Tibial artery (tissue), 4 donors: ENCODE measurements at regions not wholly inside any gene's neighbourhood (a gene's known extent, or its start where the extent isn't known, plus 50 kb on each side); places are given as distances from the start of the nearest gene placed in this dataset.

ENCODE experiments used
- DNase-seq, 2 donors: peaks; one replicate each; pipeline ENCODE4 v3.0.0-alpha.2; 2019
- H3K27ac ChIP-seq, 2 donors: fragments of 200-600 bp; sonication (generic) in 1 of 2; 1 replicate in 1 of 2; 2 replicates in 1 of 2; pipeline ENCODE4 v1.5.1; 2018 to 2019; ENCODE audit warnings: mild to moderate bottlenecking in 1 of 2
- H3K27me3 ChIP-seq, 2 donors: fragments of 200-600 bp; sonication (generic) in 1 of 2; one replicate each; pipeline versions ENCODE4 v1.5.1 to v1.6.0; 2016 to 2019
- H3K36me3 ChIP-seq, 3 donors: fragments of 200-600 bp; sonication (generic) in 2 of 3; one replicate each; pipeline ENCODE4 v1.5.1; 2016 to 2019; ENCODE audit warnings: mild to moderate bottlenecking in 2 of 3
- H3K4me1 ChIP-seq, 4 donors: fragments of 200-600 bp; sonication (generic) in 2 of 4; 1 replicate in 3 of 4; 2 replicates in 1 of 4; pipeline ENCODE4 v1.5.1; 2016 to 2019
- H3K4me3 ChIP-seq, 2 donors: fragments of 200-600 bp; sonication (generic) in 1 of 2; 1 replicate in 1 of 2; 2 replicates in 1 of 2; pipeline ENCODE4 v1.5.1; 2018 to 2019; ENCODE audit warnings: mild to moderate bottlenecking in 2 of 2
- H3K9me3 ChIP-seq, 3 donors: fragments of 200-600 bp; sonication (generic) in 1 of 3; one replicate each; pipeline ENCODE4 v1.5.1; 2016 to 2019
- intact Hi-C: fragments of 100-400 bp; cut with DNase I; formaldehyde crosslinking; loops from one replicate; pipeline ENCODE4 v1.15.0; 2023; ENCODE audit warnings: low total_unique reads
- TF ChIP-seq, protein P1 (sequence below), 2 experiments: fragments of 200-600 bp in 1 of 2; fragments of 450-650 bp in 1 of 2; IDR thresholded peaks; one replicate each; pipeline ENCODE4 v1.5.1; 2017 to 2019; ENCODE audit warnings: antibody characterized with exemption in 2 of 2, mild to moderate bottlenecking in 1 of 2, moderate library complexity in 1 of 2

DNA sequence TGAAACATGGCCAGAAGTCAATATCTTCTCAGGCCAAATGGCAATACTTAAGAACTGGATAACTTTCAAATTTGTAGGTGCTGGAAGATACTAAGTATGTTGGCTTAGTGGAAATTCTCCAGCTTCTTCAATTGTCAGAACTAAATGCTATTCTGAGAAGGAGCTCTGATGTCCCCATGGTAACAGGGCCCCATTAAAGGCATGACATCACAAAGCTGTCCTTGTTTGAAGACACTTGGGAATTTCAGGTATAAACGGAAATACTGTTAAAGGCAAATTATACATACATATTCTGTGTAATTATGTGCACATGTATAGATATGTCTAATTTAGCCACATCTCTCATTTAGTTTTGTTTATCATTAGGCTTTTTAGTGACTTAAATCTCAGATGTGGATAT, 210.0 kb upstream of the SEL1L start:
- no peak overlapping the region for H3K4me3 ChIP-seq
- TF ChIP-seq, protein P1, sequence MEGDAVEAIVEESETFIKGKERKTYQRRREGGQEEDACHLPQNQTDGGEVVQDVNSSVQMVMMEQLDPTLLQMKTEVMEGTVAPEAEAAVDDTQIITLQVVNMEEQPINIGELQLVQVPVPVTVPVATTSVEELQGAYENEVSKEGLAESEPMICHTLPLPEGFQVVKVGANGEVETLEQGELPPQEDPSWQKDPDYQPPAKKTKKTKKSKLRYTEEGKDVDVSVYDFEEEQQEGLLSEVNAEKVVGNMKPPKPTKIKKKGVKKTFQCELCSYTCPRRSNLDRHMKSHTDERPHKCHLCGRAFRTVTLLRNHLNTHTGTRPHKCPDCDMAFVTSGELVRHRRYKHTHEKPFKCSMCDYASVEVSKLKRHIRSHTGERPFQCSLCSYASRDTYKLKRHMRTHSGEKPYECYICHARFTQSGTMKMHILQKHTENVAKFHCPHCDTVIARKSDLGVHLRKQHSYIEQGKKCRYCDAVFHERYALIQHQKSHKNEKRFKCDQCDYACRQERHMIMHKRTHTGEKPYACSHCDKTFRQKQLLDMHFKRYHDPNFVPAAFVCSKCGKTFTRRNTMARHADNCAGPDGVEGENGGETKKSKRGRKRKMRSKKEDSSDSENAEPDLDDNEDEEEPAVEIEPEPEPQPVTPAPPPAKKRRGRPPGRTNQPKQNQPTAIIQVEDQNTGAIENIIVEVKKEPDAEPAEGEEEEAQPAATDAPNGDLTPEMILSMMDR (IDR thresholded peaks at IDR 0.05), result no peak
- H3K4me1 ChIP-seq, result no peaks in the 10 kb centered on the region
- H3K36me3 ChIP-seq, result no peaks in the 10 kb centered on the region
- no peaks in the 10 kb centered on the region for H3K9me3 ChIP-seq
- no peaks in the 10 kb centered on the region for H3K27me3 ChIP-seq
- no peak for DNase-seq
- no peak overlapping the region for H3K27ac ChIP-seq
- intact Hi-C loops, result no loop called here

DNA sequence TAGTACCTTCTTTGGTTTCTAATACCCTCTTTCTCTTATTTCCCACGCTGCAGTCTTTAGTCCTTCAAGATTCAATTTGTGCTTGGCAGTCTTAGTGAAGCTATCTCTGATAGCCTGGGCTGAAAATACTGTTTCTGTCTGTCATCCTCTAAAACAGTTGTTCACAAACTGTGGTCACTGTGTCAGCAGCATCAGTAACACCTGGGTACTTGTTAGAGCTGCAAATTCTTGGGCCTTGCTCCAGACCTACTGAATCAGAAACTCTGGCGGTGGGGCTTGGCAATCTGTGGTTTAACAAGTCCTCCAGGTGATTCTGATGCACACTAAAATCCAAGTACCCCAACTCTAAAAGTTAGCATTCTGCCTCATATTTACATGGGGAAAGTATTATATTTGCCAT, 217.5 kb upstream of the SEL1L start:
- Histone ChIP-seq H3K27ac (no peak overlapping the region), H3K36me3 (no peaks in the 10 kb centered on the region), H3K4me3 (no peak overlapping the region), H3K4me1 (no peaks in the 10 kb centered on the region), H3K27me3 (no peaks in the 10 kb centered on the region), H3K9me3 (no peaks in the 10 kb centered on the region)
- TF ChIP-seq, protein P1 (IDR thresholded peaks at IDR 0.05), result no peak
- DNase-seq, result no peak
- intact Hi-C loops, result no loop called here

DNA sequence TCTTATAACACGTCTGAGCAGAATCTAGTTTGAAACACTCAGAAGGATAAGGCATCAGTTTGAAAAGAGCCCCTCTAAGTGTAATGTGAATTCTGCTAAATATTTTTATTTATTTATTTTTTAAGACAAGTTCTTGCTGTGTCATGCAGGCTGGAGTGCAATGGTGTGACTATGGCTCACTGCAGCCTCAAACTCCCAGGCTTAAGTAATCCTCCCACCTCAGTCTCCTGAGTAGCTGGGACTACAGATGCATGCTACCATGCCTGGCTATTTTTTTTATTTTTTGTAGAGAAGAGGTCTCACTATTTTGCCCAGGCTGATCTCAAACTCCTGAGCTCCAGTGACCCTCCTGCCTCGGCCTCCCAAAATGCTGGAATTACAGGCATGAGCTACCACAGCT, 225.9 kb upstream of the SEL1L start:
- Histone ChIP-seq H3K9me3 (no peaks in the 10 kb centered on the region), H3K36me3 (no peaks in the 10 kb centered on the region), H3K27me3 (no peaks in the 10 kb centered on the region), H3K27ac (no peak overlapping the region), H3K4me3 (no peak overlapping the region), H3K4me1 (no peaks in the 10 kb centered on the region)
- no peak for DNase-seq
- intact Hi-C loops, result no loop called here
- TF ChIP-seq, protein P1 (IDR thresholded peaks at IDR 0.05), result no peak

DNA sequence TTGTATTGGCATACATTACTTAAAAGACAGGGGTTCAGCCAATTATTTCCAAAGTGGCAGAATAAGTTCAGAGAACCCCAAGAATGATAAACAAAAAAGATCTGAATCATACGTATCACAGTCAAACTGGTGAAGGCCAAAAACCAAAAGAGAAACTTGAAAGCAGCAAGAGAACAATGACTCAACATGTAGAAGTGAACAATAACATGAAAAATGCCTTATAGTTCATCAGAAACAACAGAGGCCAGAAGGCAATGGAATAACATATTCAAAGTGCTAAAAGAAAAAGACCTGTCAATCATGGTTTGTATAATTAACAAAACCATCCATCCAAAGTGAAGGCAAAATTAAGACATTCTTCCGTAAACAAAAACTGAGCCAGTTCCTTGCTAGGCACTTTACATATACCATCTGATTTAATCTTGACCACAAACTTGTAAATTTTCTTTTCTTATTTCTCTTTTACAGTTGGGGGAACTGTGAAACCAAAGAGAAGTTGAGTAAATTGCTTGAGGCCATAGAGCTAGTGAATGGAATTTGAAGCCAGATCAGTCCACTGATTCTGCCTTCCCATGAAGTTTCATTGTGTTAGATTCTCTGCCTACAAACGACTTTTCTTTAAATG, 232.1 kb upstream of the SEL1L start:
- Histone ChIP-seq H3K9me3 (no peaks in the 10 kb centered on the region), H3K36me3 (no peaks in the 10 kb centered on the region), H3K27ac (no peak overlapping the region), H3K27me3 (no peaks in the 10 kb centered on the region), H3K4me1 (no peaks in the 10 kb centered on the region), H3K4me3 (no peak overlapping the region)
- TF ChIP-seq, protein P1 (IDR thresholded peaks at IDR 0.05), result no peak
- no peak for DNase-seq
- intact Hi-C loops, result no loop called here

DNA sequence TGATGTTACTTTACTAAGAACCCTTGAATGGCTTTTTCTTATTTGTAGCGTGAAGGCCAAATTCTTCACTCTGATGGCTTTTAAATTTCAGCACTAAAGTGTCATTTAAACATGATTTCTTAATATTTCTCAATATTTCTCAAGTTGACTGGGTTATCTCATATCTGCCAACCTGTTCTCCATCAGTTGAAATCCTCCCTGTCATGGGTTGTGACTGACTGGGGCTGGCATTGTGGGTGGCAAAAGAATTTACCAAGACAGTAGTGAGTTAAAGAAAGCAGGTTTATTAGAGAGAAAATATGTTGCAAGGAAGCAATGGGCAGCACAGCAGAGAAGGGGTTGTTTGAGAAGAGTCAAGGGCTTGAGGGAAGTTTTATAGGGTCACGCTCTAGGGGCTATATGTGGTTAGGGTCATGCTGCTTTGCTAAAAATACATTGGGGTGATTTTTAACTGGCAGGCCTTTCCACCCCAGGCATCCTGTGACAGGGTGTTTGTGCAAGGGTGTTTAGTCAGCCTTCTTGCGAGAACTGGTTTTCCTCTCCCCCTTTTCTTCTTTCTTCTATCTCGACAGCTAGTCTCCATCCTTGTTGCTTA, 232.8 kb upstream of the SEL1L start:
- intact Hi-C loops, result no loop called here
- Histone ChIP-seq H3K4me3 (no peak overlapping the region), H3K9me3 (no peaks in the 10 kb centered on the region), H3K36me3 (no peaks in the 10 kb centered on the region), H3K4me1 (no peaks in the 10 kb centered on the region), H3K27me3 (no peaks in the 10 kb centered on the region), H3K27ac (no peak overlapping the region)
- TF ChIP-seq, protein P1 (IDR thresholded peaks at IDR 0.05), result no peak
- DNase-seq, result no peak
